Endothelial cell of umbilical vein (primary cell): ENCODE measurements at regions not wholly inside any gene's neighbourhood (a gene's known extent, or its start where the extent isn't known, plus 50 kb on each side); places are given as distances from the start of the nearest gene placed in this dataset.

Experiments used
- BruUV-seq: library from RNA; stranded (reverse); fragments of 400-500 nt; replicated peaks from 2 replicates; lab custom pipeline; 2021; lab: Mats Ljungman, UMichigan
- CTCF ChIA-PET: fragments of 300-600, 350-600 bp; sonication (Branson Sonifier 250); formaldehyde crosslinking; loops from one replicate; lab custom pipeline; 2021; ENCODE audit warnings: antibody characterized with exemption, inconsistent platforms; lab: Charles Lee
- POLR2A ChIA-PET: fragments of 300-600, 350-600 bp; sonication (Branson Sonifier 250); formaldehyde crosslinking; loops from one replicate; lab custom pipeline; 2021; ENCODE audit warnings: antibody characterized with exemption, inconsistent platforms; lab: Charles Lee
- DNase-seq: peaks from one replicate; pipeline ENCODE4 v3.0.0-alpha.2; 2011; ENCODE audit warnings: low read depth, low spot score
- FAIRE-seq: peaks from 2 replicates; lab custom pipeline; 2011; peaks lifted over from hg19 to GRCh38; lab: Jason Lieb, UNC
- H2AFZ ChIP-seq: 2 replicates; pipeline ENCODE4 v1.6.0; 2012; ENCODE audit warnings: low read depth, low read length, control low read depth, inconsistent platforms
- H3K27ac ChIP-seq: 2 replicates; pipeline ENCODE4 v1.5.1; 2011; ENCODE audit warnings: low read depth, mild to moderate bottlenecking, control low read depth, low read length, moderate library complexity; ENCODE audit not compliant: insufficient read depth
- H3K27me3 ChIP-seq, 2 experiments: 2 replicates each; pipeline versions ENCODE4 v1.6.0 to v1.6.1; 2011; ENCODE audit warnings: low read length in 2 of 2, mixed read lengths in 1 of 2; ENCODE audit not compliant: control insufficient read depth in 2 of 2, insufficient read depth in 2 of 2
- H3K36me3 ChIP-seq, 2 experiments: 2 replicates in 1 of 2; 3 replicates in 1 of 2; pipeline ENCODE4 v1.5.1; 2011; ENCODE audit warnings: low read length in 2 of 2, mild to moderate bottlenecking in 1 of 2, moderate library complexity in 1 of 2; ENCODE audit not compliant: control insufficient read depth in 2 of 2, insufficient read depth in 2 of 2; ENCODE audit errors: extremely low read depth in 1 of 2
- H3K4me1 ChIP-seq: 3 replicates; pipeline ENCODE4 v1.5.1; 2011; ENCODE audit warnings: mild to moderate bottlenecking, low read length; ENCODE audit not compliant: control insufficient read depth, insufficient read depth; ENCODE audit errors: extremely low read depth
- H3K4me2 ChIP-seq: 2 replicates; pipeline ENCODE4 v1.6.1; 2011; ENCODE audit warnings: low read length, control low read depth, mixed read lengths; ENCODE audit not compliant: insufficient read depth
- H3K4me3 ChIP-seq, 3 experiments: fragments of 200-600 bp in 1 of 3; sonication (generic), shearing (Covaris generic) in 1 of 3; replicated peaks in 1 of 3; 2 replicates each; pipeline ENCODE4 v1.5.1; 2011 to 2016; ENCODE audit warnings: control low read depth in 3 of 3, low read length in 3 of 3, mild to moderate bottlenecking in 2 of 3, inconsistent platforms in 1 of 3, low read depth in 1 of 3, moderate library complexity in 1 of 3; ENCODE audit not compliant: insufficient read depth in 1 of 3
- H3K79me2 ChIP-seq: 2 replicates; pipeline ENCODE4 v1.6.0; 2012; ENCODE audit warnings: low read length, inconsistent platforms; ENCODE audit not compliant: control insufficient read depth, insufficient read depth
- H3K9ac ChIP-seq: replicated peaks from 2 replicates; pipeline ENCODE3; 2011; ENCODE audit warnings: low read length, control low read depth; ENCODE audit not compliant: insufficient read depth; ENCODE audit errors: extremely low read depth
- H3K9me1 ChIP-seq: replicated peaks from 3 replicates; pipeline ENCODE4 v1.6.0; 2011; ENCODE audit warnings: mild to moderate bottlenecking, low read length; ENCODE audit not compliant: control insufficient read depth, insufficient read depth; ENCODE audit errors: extremely low read depth
- H3K9me3 ChIP-seq: replicated peaks from 2 replicates; pipeline ENCODE4 v1.5.1; 2012; ENCODE audit warnings: low read length, inconsistent platforms; ENCODE audit not compliant: control insufficient read depth, insufficient read depth
- H4K20me1 ChIP-seq: replicated peaks from 2 replicates; pipeline ENCODE3; 2011; ENCODE audit warnings: mild to moderate bottlenecking, low read length; ENCODE audit not compliant: control insufficient read depth, insufficient read depth; ENCODE audit errors: extremely low read depth
- CTCF ChIP-seq, 2 donors: IDR thresholded peaks; 1 replicate in 1 of 2; 2 replicates in 1 of 2; pipeline ENCODE4 v1.5.1; 2011; ENCODE audit warnings: low read length in 2 of 2, mild to moderate bottlenecking in 2 of 2, moderate library complexity in 2 of 2, control low read depth in 1 of 2, inconsistent platforms in 1 of 2, low read depth in 1 of 2; ENCODE audit not compliant: insufficient read depth in 1 of 2; ENCODE audit errors: extremely low read depth in 1 of 2
- EZH2 ChIP-seq: IDR thresholded peaks from 2 replicates; pipeline ENCODE4 v1.6.1; 2012; ENCODE audit warnings: borderline replicate concordance, low read depth, mild to moderate bottlenecking, moderate library complexity, low read length, inconsistent platforms; ENCODE audit not compliant: severe bottlenecking
- FOS ChIP-seq: IDR thresholded peaks from 2 replicates; pipeline ENCODE4 v1.6.1; 2011; ENCODE audit warnings: mild to moderate bottlenecking, low read length, moderate library complexity, borderline replicate concordance; ENCODE audit not compliant: insufficient read depth
- GATA2 ChIP-seq: IDR thresholded peaks from 2 replicates; pipeline ENCODE4 v1.7.0; 2011; ENCODE audit warnings: low read depth, mild to moderate bottlenecking, moderate library complexity, mixed read lengths, low read length; ENCODE audit not compliant: insufficient read length, insufficient read depth
- JUN ChIP-seq: IDR thresholded peaks from 2 replicates; pipeline ENCODE4 v1.6.1; 2011; ENCODE audit warnings: borderline replicate concordance, low read depth; ENCODE audit not compliant: insufficient read length, insufficient read depth
- MAX ChIP-seq: IDR thresholded peaks from 2 replicates; pipeline ENCODE4 v1.6.1; 2011; ENCODE audit not compliant: insufficient read depth, insufficient read length
- MYC ChIP-seq: IDR thresholded peaks from one replicate; pipeline ENCODE4 v1.6.1; 2011; ENCODE audit warnings: mild to moderate bottlenecking, low read depth, low read length
- POLR2A ChIP-seq: IDR thresholded peaks from 2 replicates; pipeline ENCODE4 v1.6.1; 2012; ENCODE audit warnings: low read depth, mild to moderate bottlenecking, control low read depth, low read length
- POLR2AphosphoS5 ChIP-seq: IDR thresholded peaks from 2 replicates; pipeline ENCODE4 v1.6.1; 2012; ENCODE audit warnings: low read depth, mild to moderate bottlenecking, control low read depth, low read length, moderate library complexity; ENCODE audit not compliant: insufficient read depth
- dilution Hi-C: fragments of 300-500 bp; cut with MboI; formaldehyde crosslinking; loops from one replicate; pipeline ENCODE4 v1.15.0; 2019; ENCODE audit warnings: low sequenced_read_pairs; ENCODE audit not compliant: extremely low pct_ligation_motif_present
- intact Hi-C: fragments of 100-400 bp; cut with micrococcal nuclease; formaldehyde crosslinking; loops from one replicate; pipeline ENCODE4 v1.10.0; 2022

GRCh38 chr3:104428337-104428925, 938.3 kb upstream of the ALCAM start:
- no peak overlapping the region for H3K4me2 ChIP-seq

More at GRCh38 chr3:104428337-104428925, 938.3 kb upstream of the ALCAM start:
- dilution Hi-C loops, result no loop called here
- ChIA-PET CTCF (no interaction called here), POLR2A (no interaction called here)
- Histone ChIP-seq H2AFZ (no peak overlapping the region), H3K79me2 (no peaks in the 10 kb centered on the region), H3K36me3 (no peaks in the 10 kb centered on the region), H3K4me3 (no peak overlapping the region), H3K27ac (no peak overlapping the region), H3K9me1 (no peaks in the 10 kb centered on the region), H3K9ac (no peak overlapping the region), H3K9me3 (no peaks in the 10 kb centered on the region), H4K20me1 (no peaks in the 10 kb centered on the region), H3K4me1 (no peaks in the 10 kb centered on the region), H3K27me3 (no peaks in the 10 kb centered on the region)
- no TSS peak for BruUV-seq
- intact Hi-C loops, result no loop called here
- DNase-seq (no peak), FAIRE-seq (no peak)
- TF ChIP-seq CTCF (IDR thresholded peaks at IDR 0.05; ENCODE audit: extremely low read depth in 1 of 2, insufficient read depth in 1 of 2, low read depth in 1 of 2, low read length in 2 of 2) (no peak), POLR2AphosphoS5 (no peak), GATA2 (no peak), MAX (no peak), POLR2A (no peak), EZH2 (no peak), MYC (no peak), JUN (no peak), FOS (no peak)
